Tibial artery (tissue), 4 donors: ENCODE measurements at regions not wholly inside any gene's neighbourhood (a gene's known extent, or its start where the extent isn't known, plus 50 kb on each side); places are given as distances from the start of the nearest gene placed in this dataset.
A peak's percentile ranks its signal among the peaks of the same experiment; 100 is the strongest.

ENCODE experiments used
- DNase-seq, 2 donors: peaks; one replicate each; pipeline ENCODE4 v3.0.0-alpha.2; 2019
- H3K27ac ChIP-seq, 2 donors: fragments of 200-600 bp; sonication (generic) in 1 of 2; 1 replicate in 1 of 2; 2 replicates in 1 of 2; pipeline ENCODE4 v1.5.1; 2018 to 2019; ENCODE audit warnings: mild to moderate bottlenecking in 1 of 2
- H3K27me3 ChIP-seq, 2 donors: fragments of 200-600 bp; sonication (generic) in 1 of 2; one replicate each; pipeline versions ENCODE4 v1.5.1 to v1.6.0; 2016 to 2019
- H3K36me3 ChIP-seq, 3 donors: fragments of 200-600 bp; sonication (generic) in 2 of 3; one replicate each; pipeline ENCODE4 v1.5.1; 2016 to 2019; ENCODE audit warnings: mild to moderate bottlenecking in 2 of 3
- H3K4me1 ChIP-seq, 4 donors: fragments of 200-600 bp; sonication (generic) in 2 of 4; 1 replicate in 3 of 4; 2 replicates in 1 of 4; pipeline ENCODE4 v1.5.1; 2016 to 2019
- H3K4me3 ChIP-seq, 2 donors: fragments of 200-600 bp; sonication (generic) in 1 of 2; 1 replicate in 1 of 2; 2 replicates in 1 of 2; pipeline ENCODE4 v1.5.1; 2018 to 2019; ENCODE audit warnings: mild to moderate bottlenecking in 2 of 2
- H3K9me3 ChIP-seq, 3 donors: fragments of 200-600 bp; sonication (generic) in 1 of 3; one replicate each; pipeline ENCODE4 v1.5.1; 2016 to 2019
- CTCF ChIP-seq, 2 experiments: fragments of 200-600 bp in 1 of 2; fragments of 450-650 bp in 1 of 2; IDR thresholded peaks; one replicate each; pipeline ENCODE4 v1.5.1; 2017 to 2019; ENCODE audit warnings: antibody characterized with exemption in 2 of 2, mild to moderate bottlenecking in 1 of 2, moderate library complexity in 1 of 2
- intact Hi-C: fragments of 100-400 bp; cut with DNase I; formaldehyde crosslinking; loops from one replicate; pipeline ENCODE4 v1.15.0; 2023; ENCODE audit warnings: low total_unique reads

GRCh38 chr14:65339866-65340265 is 72.7 kb upstream of the FUT8 start:
- intact Hi-C loops, result no loop called here
- H3K27ac ChIP-seq, result no peak overlapping the region
- no peaks in the 10 kb centered on the region for H3K9me3 ChIP-seq
- DNase-seq, result no peak
- no peaks in the 10 kb centered on the region for H3K27me3 ChIP-seq
- no peak overlapping the region for H3K4me3 ChIP-seq
- no peaks in the 10 kb centered on the region for H3K4me1 ChIP-seq
- no peaks in the 10 kb centered on the region for H3K36me3 ChIP-seq
- no peak for TF ChIP-seq CTCF (IDR thresholded peaks at IDR 0.05)

- Histone ChIP-seq H3K4me3 (no peak overlapping the region), H3K27ac (no peak overlapping the region), H3K27me3 (no peaks in the 10 kb centered on the region), H3K9me3 (no peaks in the 10 kb centered on the region), H3K4me1 (no peaks in the 10 kb centered on the region), H3K36me3 (no peaks in the 10 kb centered on the region)
- TF ChIP-seq CTCF (IDR thresholded peaks at IDR 0.05), result no peak
- intact Hi-C loops, result no loop called here
- no peak for DNase-seq
Observed at GRCh38 chr14:65344011-65344410, 68.5 kb upstream of the FUT8 start.

- Histone ChIP-seq H3K27me3 (no peaks in the 10 kb centered on the region), H3K27ac (no peak overlapping the region), H3K4me3 (no peak overlapping the region), H3K9me3 (no peaks in the 10 kb centered on the region), H3K4me1 (no peaks in the 10 kb centered on the region), H3K36me3 (no peaks in the 10 kb centered on the region)
- DNase-seq, result no peak
- no peak for TF ChIP-seq CTCF (IDR thresholded peaks at IDR 0.05)
- intact Hi-C loops, result no loop called here
Observed at GRCh38 chr14:65345266-65345665, 67.3 kb upstream of the FUT8 start.

GRCh38 chr14:65346474-65346873 is 66.1 kb upstream of the FUT8 start:
- no peak overlapping the region for H3K4me3 ChIP-seq
- intact Hi-C loops, result no loop called here
- H3K27ac ChIP-seq, result no peak overlapping the region

GRCh38 chr14:65346895-65347294 is 65.6 kb upstream of the FUT8 start:
- H3K4me1 ChIP-seq, result no peaks in the 10 kb centered on the region
- H3K4me3 ChIP-seq, result no peak overlapping the region
- no peaks in the 10 kb centered on the region for H3K9me3 ChIP-seq
- no peak for TF ChIP-seq CTCF (IDR thresholded peaks at IDR 0.05)
- intact Hi-C loops, result no loop called here
- DNase-seq, result peak; percentile 35 to 65
- H3K36me3 ChIP-seq, result no peaks in the 10 kb centered on the region
- no peaks in the 10 kb centered on the region for H3K27me3 ChIP-seq
- H3K27ac ChIP-seq, result no peak overlapping the region

More at GRCh38 chr14:65346474-65346873, 66.1 kb upstream of the FUT8 start:
- TF ChIP-seq CTCF (IDR thresholded peaks at IDR 0.05), result no peak
- no peaks in the 10 kb centered on the region for H3K36me3 ChIP-seq
- no peak for DNase-seq
- H3K9me3 ChIP-seq, result no peaks in the 10 kb centered on the region
- no peaks in the 10 kb centered on the region for H3K4me1 ChIP-seq
- H3K27me3 ChIP-seq, result no peaks in the 10 kb centered on the region

- Histone ChIP-seq H3K27me3 (no peaks in the 10 kb centered on the region), H3K27ac (no peak overlapping the region), H3K9me3 (no peaks in the 10 kb centered on the region), H3K36me3 (no peaks in the 10 kb centered on the region), H3K4me3 (no peak overlapping the region), H3K4me1 (no peaks in the 10 kb centered on the region)
- no peak for TF ChIP-seq CTCF (IDR thresholded peaks at IDR 0.05)
- intact Hi-C loops, result no loop called here
- DNase-seq, result no peak
Observed at GRCh38 chr14:65348137-65348536, 64.4 kb upstream of the FUT8 start.
